ENCODE measurements at regions not wholly inside any gene's neighbourhood (a gene's known extent, or its start where the extent isn't known, plus 50 kb on each side); places are given as distances from the start of the nearest gene placed in this dataset.

DNA sequence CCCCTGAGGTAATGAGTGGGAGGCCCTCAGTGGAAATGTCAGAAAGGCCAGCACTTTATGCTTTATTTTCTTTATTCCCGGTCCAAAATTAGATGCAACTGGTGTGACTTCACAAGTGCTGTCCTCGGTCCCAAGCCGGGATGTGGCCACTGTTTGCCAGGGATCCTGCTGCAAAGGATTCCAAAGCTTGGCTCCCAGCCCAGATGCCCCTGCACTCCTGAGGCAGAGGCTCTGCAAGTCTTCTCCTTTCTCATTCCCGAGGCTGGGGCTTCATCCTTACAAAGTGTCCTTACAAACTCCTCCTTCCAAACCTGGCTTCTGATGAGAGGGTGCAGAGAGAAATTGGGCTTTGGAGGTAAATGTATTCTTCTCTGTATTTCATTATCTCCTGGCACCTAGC lies 544.3 kb upstream of the DPP6 start:
- intact Hi-C loops (cut with micrococcal nuclease), result no loop called here
- DNase-seq, result no peak
- no peaks in the 10 kb centered on the region for H3K36me3 ChIP-seq (replicated peaks in 1 of 2; ENCODE audit: control insufficient read depth in 1 of 2, insufficient read depth in 2 of 2, low read length in 2 of 2)
- H3K9ac ChIP-seq (ENCODE audit: insufficient read depth, low read length, poor library complexity, severe bottlenecking), result no peak overlapping the region
- no peaks in the 10 kb centered on the region for H3K79me2 ChIP-seq (ENCODE audit: insufficient read depth, low read length)
- H2AFZ ChIP-seq (ENCODE audit: insufficient read depth, low read depth, low read length, poor library complexity, severe bottlenecking), result no peak overlapping the region
- no peaks in the 10 kb centered on the region for H3K4me1 ChIP-seq (ENCODE audit: control insufficient read depth in 1 of 2, insufficient read depth in 2 of 2, low read length in 2 of 2)
- no peak overlapping the region for H3K4me3 Mint-ChIP-seq
- peaks cover 0 to 2% (median 0%) of the 10 kb centered on the region in 3 donors for H3K27me3 Mint-ChIP-seq (ENCODE audit: low read depth in 3 of 3)
- 100% methylated on average over 3 of the region's 4 CpGs for WGBS (ENCODE audit: insufficient coverage)
- H3K9me3 Mint-ChIP-seq, result peaks cover 4 to 20% (median 10%) of the 10 kb centered on the region in 7 donors
- TF ChIP-seq, protein P1, sequence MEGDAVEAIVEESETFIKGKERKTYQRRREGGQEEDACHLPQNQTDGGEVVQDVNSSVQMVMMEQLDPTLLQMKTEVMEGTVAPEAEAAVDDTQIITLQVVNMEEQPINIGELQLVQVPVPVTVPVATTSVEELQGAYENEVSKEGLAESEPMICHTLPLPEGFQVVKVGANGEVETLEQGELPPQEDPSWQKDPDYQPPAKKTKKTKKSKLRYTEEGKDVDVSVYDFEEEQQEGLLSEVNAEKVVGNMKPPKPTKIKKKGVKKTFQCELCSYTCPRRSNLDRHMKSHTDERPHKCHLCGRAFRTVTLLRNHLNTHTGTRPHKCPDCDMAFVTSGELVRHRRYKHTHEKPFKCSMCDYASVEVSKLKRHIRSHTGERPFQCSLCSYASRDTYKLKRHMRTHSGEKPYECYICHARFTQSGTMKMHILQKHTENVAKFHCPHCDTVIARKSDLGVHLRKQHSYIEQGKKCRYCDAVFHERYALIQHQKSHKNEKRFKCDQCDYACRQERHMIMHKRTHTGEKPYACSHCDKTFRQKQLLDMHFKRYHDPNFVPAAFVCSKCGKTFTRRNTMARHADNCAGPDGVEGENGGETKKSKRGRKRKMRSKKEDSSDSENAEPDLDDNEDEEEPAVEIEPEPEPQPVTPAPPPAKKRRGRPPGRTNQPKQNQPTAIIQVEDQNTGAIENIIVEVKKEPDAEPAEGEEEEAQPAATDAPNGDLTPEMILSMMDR (IDR thresholded peaks at IDR 0.05), result no peak
- H3K27ac ChIP-seq (ENCODE audit: low read depth in 1 of 2, low read length in 2 of 2), result no peak overlapping the region
- no peak overlapping the region for H3K4me3 ChIP-seq (replicated peaks in 1 of 3; ENCODE audit: low read depth in 2 of 3, low read length in 3 of 3)
- peaks cover 23 to 37% of the 10 kb centered on the region in 2 donors for H3K9me3 ChIP-seq (replicated peaks in 1 of 2; ENCODE audit: control insufficient read depth in 1 of 2, insufficient read depth in 1 of 2, low read length in 2 of 2)
- no peaks in the 10 kb centered on the region for H3K4me1 Mint-ChIP-seq
- no peaks in the 10 kb centered on the region for H3K36me3 Mint-ChIP-seq
- H3K4me2 ChIP-seq (replicated peaks; ENCODE audit: extremely low read depth, low read length, poor library complexity, severe bottlenecking), result no peak overlapping the region
- no peak overlapping the region for H3K27ac Mint-ChIP-seq
- H3K27me3 ChIP-seq (ENCODE audit: control insufficient read depth in 2 of 2, insufficient read depth in 2 of 2, low read length in 2 of 2), result no peaks in the 10 kb centered on the region
- H4K20me1 ChIP-seq (ENCODE audit: insufficient read depth, low read length), result no peaks in the 10 kb centered on the region

DNA sequence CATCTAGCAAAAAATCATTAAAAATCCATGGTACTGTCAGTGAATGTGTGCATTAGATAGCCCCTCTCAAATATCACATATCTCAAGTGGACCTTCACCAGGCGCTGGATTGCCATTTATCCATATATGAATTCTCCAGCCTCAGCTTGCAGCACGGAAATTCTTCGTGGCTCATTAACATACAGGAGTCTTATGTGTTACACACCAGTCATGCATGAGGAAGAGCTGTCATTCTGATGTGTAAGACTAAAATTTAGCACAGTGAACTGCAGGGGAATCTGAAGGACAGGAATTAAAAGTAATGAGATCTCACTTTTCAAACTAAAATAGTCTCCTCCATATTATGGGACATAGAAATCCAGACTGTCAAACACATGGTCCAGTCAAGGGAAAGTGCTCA lies 542.4 kb upstream of the DPP6 start:
- Histone ChIP-seq H4K20me1 (ENCODE audit: insufficient read depth, low read length) (no peaks in the 10 kb centered on the region), H3K4me2 (replicated peaks; ENCODE audit: extremely low read depth, low read length, poor library complexity, severe bottlenecking) (no peak overlapping the region), H3K9ac (ENCODE audit: insufficient read depth, low read length, poor library complexity, severe bottlenecking) (no peak overlapping the region), H3K9me3 (replicated peaks in 1 of 2; ENCODE audit: control insufficient read depth in 1 of 2, insufficient read depth in 1 of 2, low read length in 2 of 2) (peaks cover 10 to 34% of the 10 kb centered on the region in 2 donors), H3K27ac (ENCODE audit: low read depth in 1 of 2, low read length in 2 of 2) (no peak overlapping the region), H3K4me3 (replicated peaks in 1 of 3; ENCODE audit: low read depth in 2 of 3, low read length in 3 of 3) (no peak overlapping the region), H3K79me2 (ENCODE audit: insufficient read depth, low read length) (no peaks in the 10 kb centered on the region), H3K36me3 (replicated peaks in 1 of 2; ENCODE audit: control insufficient read depth in 1 of 2, insufficient read depth in 2 of 2, low read length in 2 of 2) (no peaks in the 10 kb centered on the region), H3K4me1 (ENCODE audit: control insufficient read depth in 1 of 2, insufficient read depth in 2 of 2, low read length in 2 of 2) (no peaks in the 10 kb centered on the region), H2AFZ (ENCODE audit: insufficient read depth, low read depth, low read length, poor library complexity, severe bottlenecking) (no peak overlapping the region), H3K27me3 (ENCODE audit: control insufficient read depth in 2 of 2, insufficient read depth in 2 of 2, low read length in 2 of 2) (no peaks in the 10 kb centered on the region)
- no peak overlapping the region for H3K4me3 Mint-ChIP-seq
- H3K36me3 Mint-ChIP-seq, result no peaks in the 10 kb centered on the region
- peaks cover 0 to 16% (median 11%) of the 10 kb centered on the region in 7 donors for H3K9me3 Mint-ChIP-seq
- DNase-seq, result no peak
- WGBS (ENCODE audit: insufficient coverage), result no CpG with 5 or more reads among the region's 3 CpGs
- no peak overlapping the region for H3K27ac Mint-ChIP-seq
- TF ChIP-seq, protein P1 (IDR thresholded peaks at IDR 0.05), result no peak
- intact Hi-C loops (cut with micrococcal nuclease), result no loop called here
- peaks cover 0 to under 1% (median 0%) of the 10 kb centered on the region in 3 donors for H3K27me3 Mint-ChIP-seq (ENCODE audit: low read depth in 3 of 3)
- no peaks in the 10 kb centered on the region for H3K4me1 Mint-ChIP-seq

Data from CD14-positive monocyte (primary cell).